PC-9 (cell line): ENCODE measurements at regions not wholly inside any gene's neighbourhood (a gene's known extent, or its start where the extent isn't known, plus 50 kb on each side); places are given as distances from the start of the nearest gene placed in this dataset.

Source experiments
- BruUV-seq: library from RNA; stranded (reverse); fragments of 400-500 nt; replicated peaks from 2 replicates; lab custom pipeline; 2021; lab: Mats Ljungman, UMichigan
- CTCF ChIA-PET: fragments of 300-600 bp; sonication (Branson Sonifier 250); formaldehyde crosslinking; loops from one replicate; lab custom pipeline; 2022; ENCODE audit warnings: antibody characterized with exemption; lab: Charles Lee
- POLR2A ChIA-PET: fragments of 300-600 bp; sonication (Branson Sonifier 250); formaldehyde crosslinking; loops from one replicate; lab custom pipeline; 2022; ENCODE audit warnings: antibody characterized with exemption; ENCODE audit not compliant: unreplicated experiment; lab: Charles Lee
- DNase-seq, 2 experiments: peaks; one replicate each; pipeline versions ENCODE4 v3.0.0 to v3.0.0-alpha.2; 2015 to 2022; ENCODE audit warnings: mixed read lengths in 1 of 2
- H2AFZ ChIP-seq: fragments of 200-600 bp; sonication (generic); 2 replicates; pipeline ENCODE4 v1.8.1; 2017; ENCODE audit warnings: antibody characterized with exemption
- H3F3A ChIP-seq: fragments of 200-600 bp; sonication (generic); 2 replicates; pipeline ENCODE4 v1.8.1; 2017; ENCODE audit warnings: antibody characterized with exemption, mild to moderate bottlenecking, low read depth; ENCODE audit not compliant: insufficient read depth
- H3K27ac ChIP-seq: fragments of 200-600 bp; sonication (generic); 2 replicates; pipeline ENCODE4 v1.6.1; 2016; ENCODE audit warnings: mixed run types
- H3K27me3 ChIP-seq: fragments of 200-600 bp; sonication (generic); 2 replicates; pipeline ENCODE4 v1.6.1; 2016; ENCODE audit warnings: low read depth, mixed run types; ENCODE audit not compliant: insufficient read depth
- H3K36me3 ChIP-seq: fragments of 200-600 bp; sonication (generic); 2 replicates; pipeline ENCODE4 v1.6.1; 2016; ENCODE audit warnings: low read depth, mixed run types
- H3K4me1 ChIP-seq: fragments of 200-600 bp; sonication (generic); replicated peaks from 2 replicates; pipeline ENCODE4 v1.6.1; 2016; ENCODE audit warnings: mixed run types; ENCODE audit not compliant: insufficient read depth
- H3K4me2 ChIP-seq: fragments of 200-600 bp; sonication (generic); 2 replicates; pipeline ENCODE4 v1.6.1; 2017; ENCODE audit warnings: mixed run types
- H3K4me3 ChIP-seq: fragments of 200-600 bp; sonication (generic); 2 replicates; pipeline ENCODE4 v1.6.1; 2016; ENCODE audit warnings: mixed run types
- H3K79me2 ChIP-seq: fragments of 200-600 bp; sonication (generic); 2 replicates; pipeline ENCODE4 v1.6.1; 2017; ENCODE audit warnings: low read depth, mixed run types
- H3K9me2 ChIP-seq: fragments of 200-600 bp; sonication (generic); 2 replicates; pipeline ENCODE4 v1.8.1; 2017; ENCODE audit warnings: mild to moderate bottlenecking; ENCODE audit not compliant: insufficient read depth
- H3K9me3 ChIP-seq: fragments of 200-600 bp; sonication (generic); 2 replicates; pipeline ENCODE4 v1.8.1; 2016; ENCODE audit warnings: low read depth; ENCODE audit not compliant: insufficient read depth
- H4K20me1 ChIP-seq: fragments of 200-600 bp; sonication (generic); 2 replicates; pipeline ENCODE4 v1.8.1; 2017; ENCODE audit not compliant: insufficient read depth
- CTCF ChIP-seq: fragments of 200-600 bp; sonication (generic); conservative IDR thresholded peaks from 2 replicates; pipeline ENCODE4 v1.6.1; 2017; ENCODE audit warnings: mixed run types, antibody characterized with exemption, mild to moderate bottlenecking, moderate library complexity
- EZH2 ChIP-seq: fragments of 200-600 bp; sonication (generic); IDR thresholded peaks from 2 replicates; pipeline ENCODE4 v1.8.0; 2017; ENCODE audit warnings: antibody characterized with exemption, low read depth
- intact Hi-C: fragments of 100-400 bp; cut with micrococcal nuclease; formaldehyde crosslinking; loops from one replicate; pipeline ENCODE4 v1.10.0; 2022; ENCODE audit not compliant: unreplicated experiment

- H3K27ac ChIP-seq: no peak overlapping the region
- no peaks in the 10 kb centered on the region for H4K20me1 ChIP-seq
- intact Hi-C loops: loop anchor here (5.0 kb wide), 1 partner anchor 55 kb away; the partner anchor contains the start of gene SIM2
- TF ChIP-seq CTCF (no peak), EZH2 (no peak)
- POLR2A ChIA-PET: no interaction called here
- no peak overlapping the region for H3K4me3 ChIP-seq
- DNase-seq: no peak
- H3K27me3 ChIP-seq: no peaks in the 10 kb centered on the region
- H3K9me2 ChIP-seq: no peaks in the 10 kb centered on the region
- H2AFZ ChIP-seq: no peak overlapping the region
- peaks cover 26% of the 10 kb centered on the region; the same call in 1 of the 2 replicates for H3F3A ChIP-seq
- no peaks in the 10 kb centered on the region for H3K36me3 ChIP-seq
- CTCF ChIA-PET: no interaction called here
- H3K79me2 ChIP-seq: no peaks in the 10 kb centered on the region
- BruUV-seq: no TSS peak
- H3K9me3 ChIP-seq: no peaks in the 10 kb centered on the region
- peaks cover 23% of the 10 kb centered on the region for H3K4me1 ChIP-seq
- H3K4me2 ChIP-seq: no peak overlapping the region
These were observed 57.0 kb upstream of the SIM2 start for GRCh38 chr21:36641886-36642285.

GRCh38 chr21:36642777-36643176 is 56.1 kb upstream of the SIM2 start:
- Histone ChIP-seq H4K20me1 (no peaks in the 10 kb centered on the region), H3K27ac (no peak overlapping the region), H3K9me3 (no peaks in the 10 kb centered on the region), H3K4me1 (peaks cover 31% of the 10 kb centered on the region), H3K4me3 (no peak overlapping the region), H3K4me2 (no peak overlapping the region), H3K36me3 (no peaks in the 10 kb centered on the region), H3K27me3 (no peaks in the 10 kb centered on the region), H2AFZ (no peak overlapping the region), H3K9me2 (no peaks in the 10 kb centered on the region), H3K79me2 (no peaks in the 10 kb centered on the region), H3F3A (peaks cover 26% of the 10 kb centered on the region; the same call in 1 of the 2 replicates)
- DNase-seq: no peak
- BruUV-seq: no TSS peak
- ChIA-PET CTCF (no interaction called here), POLR2A (no interaction called here)
- TF ChIP-seq EZH2 (no peak), CTCF (no peak)
- intact Hi-C loops: loop anchor here (5.0 kb wide), 1 partner anchor 55 kb away; the partner anchor contains the start of gene SIM2

- no TSS peak for BruUV-seq
- Histone ChIP-seq H3K9me3 (no peaks in the 10 kb centered on the region), H3K27me3 (no peaks in the 10 kb centered on the region), H3K79me2 (no peaks in the 10 kb centered on the region), H3K9me2 (no peaks in the 10 kb centered on the region), H3K4me3 (no peak overlapping the region), H3K4me1 (peaks cover 37% of the 10 kb centered on the region), H4K20me1 (no peaks in the 10 kb centered on the region), H3K36me3 (no peaks in the 10 kb centered on the region), H2AFZ (no peak overlapping the region), H3K4me2 (no peak overlapping the region), H3K27ac (no peak overlapping the region), H3F3A (peaks cover 32% of the 10 kb centered on the region; the same call in 1 of the 2 replicates)
- TF ChIP-seq CTCF (no peak), EZH2 (no peak)
- intact Hi-C loops: loop anchor here (5.0 kb wide), 1 partner anchor 54 kb away; the partner anchor contains the start of gene SIM2
- POLR2A ChIA-PET: no interaction called here
- DNase-seq: no peak
- CTCF ChIA-PET: interaction anchor here (0.5 kb wide), 1 partner anchor 95 kb away, joined by 6 read pairs; no protein-coding TSS in a partner anchor
These were observed 55.3 kb upstream of the SIM2 start for GRCh38 chr21:36643374-36644250.
